CD4-positive, CD25-positive, alpha-beta regulatory T cell (primary cell): ENCODE measurements at regions not wholly inside any gene's neighbourhood (a gene's known extent, or its start where the extent isn't known, plus 50 kb on each side); places are given as distances from the start of the nearest gene placed in this dataset.
"Not testable (repeated sequence)": the region's sequence is repeated elsewhere in the genome, so short reads cannot be mapped to it uniquely, and the experiment has no call there.

ENCODE experiments used
- ATAC-seq, 2 donors: fragments of 150-1000 bp; cut with Tn5 transposase; one replicate each; pipeline ENCODE4 v1.10.0; 2021; ENCODE audit warnings: low read depth in 2 of 2, moderate number of reproducible peaks in 2 of 2, moderate library complexity in 1 of 2
- DNase-seq, 3 donors: peaks; one replicate each; pipeline versions ENCODE4 v3.0.0 to v3.0.0-alpha.2; 2012 to 2022; ENCODE audit warnings: mixed read lengths in 1 of 3
- H3K27ac ChIP-seq: one replicate; pipeline ENCODE4 v1.7.0; 2013; ENCODE audit warnings: mild to moderate bottlenecking, low read length; ENCODE audit not compliant: insufficient read depth, poor library complexity, severe bottlenecking
- H3K27me3 ChIP-seq: one replicate; pipeline ENCODE4 v1.7.0; 2013; ENCODE audit warnings: low read length; ENCODE audit not compliant: control insufficient read depth, insufficient read depth
- H3K36me3 ChIP-seq: one replicate; pipeline ENCODE4 v1.7.0; 2013; ENCODE audit warnings: mild to moderate bottlenecking, low read length, moderate library complexity; ENCODE audit not compliant: control insufficient read depth, insufficient read depth
- H3K4me1 ChIP-seq: 2 replicates; pipeline ENCODE4 v1.7.0; 2013; ENCODE audit warnings: mild to moderate bottlenecking, low read length; ENCODE audit not compliant: insufficient read depth, control insufficient read depth, poor library complexity, severe bottlenecking
- H3K4me3 ChIP-seq: one replicate; pipeline ENCODE4 v1.7.0; 2013; ENCODE audit warnings: low read depth, mild to moderate bottlenecking, low read length, moderate library complexity
- H3K9me3 ChIP-seq, 2 experiments: 1 replicate in 1 of 2; 2 replicates in 1 of 2; pipeline ENCODE4 v1.7.0; 2013; ENCODE audit warnings: low read length in 2 of 2, mild to moderate bottlenecking in 1 of 2, moderate library complexity in 1 of 2; ENCODE audit not compliant: control insufficient read depth in 2 of 2
- H3K27ac Mint-ChIP-seq, 3 donors: one replicate each; pipeline ENCODE4 v1.8.0; 2020 to 2022; ENCODE audit warnings: mild to moderate bottlenecking in 3 of 3, mixed read lengths in 3 of 3, moderate library complexity in 2 of 3
- H3K27me3 Mint-ChIP-seq: one replicate; pipeline ENCODE4 v1.8.0; 2022; ENCODE audit warnings: mild to moderate bottlenecking, mixed read lengths
- H3K36me3 Mint-ChIP-seq: one replicate; pipeline ENCODE4 v1.8.0; 2020; ENCODE audit warnings: mixed read lengths
- H3K4me1 Mint-ChIP-seq, 4 donors: one replicate each; pipeline ENCODE4 v1.8.0; 2020 to 2022; ENCODE audit warnings: mixed read lengths in 4 of 4, mild to moderate bottlenecking in 1 of 4
- H3K4me3 Mint-ChIP-seq, 4 donors: one replicate each; pipeline ENCODE4 v1.8.0; 2020 to 2022; ENCODE audit warnings: mild to moderate bottlenecking in 4 of 4, mixed read lengths in 4 of 4, moderate library complexity in 3 of 4
- H3K9me3 Mint-ChIP-seq, 7 donors: one replicate each; pipeline ENCODE4 v1.8.0; 2020 to 2022; ENCODE audit warnings: mixed read lengths in 7 of 7, mild to moderate bottlenecking in 3 of 7, moderate library complexity in 2 of 7

DNA sequence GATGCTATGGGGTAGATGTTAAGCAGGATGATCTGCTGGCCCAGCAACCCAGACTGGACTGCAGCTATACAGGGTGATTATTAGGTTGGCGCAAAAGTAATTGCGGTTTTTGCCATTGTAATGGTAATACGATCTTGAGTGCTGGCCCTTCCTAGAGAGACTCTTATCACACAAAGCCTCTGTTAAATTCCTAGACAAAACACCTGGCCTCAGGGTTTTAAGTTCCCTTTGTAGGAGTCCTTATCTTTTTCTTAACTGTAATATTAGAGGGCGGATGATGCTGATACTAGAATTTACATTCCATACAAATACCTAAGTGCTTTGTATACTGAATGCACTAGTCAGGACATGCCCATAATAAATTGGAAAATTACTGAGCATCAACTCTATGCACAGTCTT lies 222.2 kb downstream of the NDUFS4 start:
- Mint-ChIP-seq H3K36me3 (no peaks in the 10 kb centered on the region), H3K27ac (no peak overlapping the region), H3K4me1 (peaks cover 0 to 2% (median 0%) of the 10 kb centered on the region in 4 donors), H3K4me3 (no peak overlapping the region), H3K9me3 (peaks cover 0 to 5% (median 0%) of the 10 kb centered on the region in 7 donors), H3K27me3 (no peaks in the 10 kb centered on the region)
- Histone ChIP-seq H3K27ac (no peak overlapping the region), H3K9me3 (no peaks in the 10 kb centered on the region), H3K4me1 (no peaks in the 10 kb centered on the region), H3K4me3 (no peak overlapping the region), H3K27me3 (no peaks in the 10 kb centered on the region), H3K36me3 (no peaks in the 10 kb centered on the region)
- DNase-seq (no peak), ATAC-seq (no peak)

DNA sequence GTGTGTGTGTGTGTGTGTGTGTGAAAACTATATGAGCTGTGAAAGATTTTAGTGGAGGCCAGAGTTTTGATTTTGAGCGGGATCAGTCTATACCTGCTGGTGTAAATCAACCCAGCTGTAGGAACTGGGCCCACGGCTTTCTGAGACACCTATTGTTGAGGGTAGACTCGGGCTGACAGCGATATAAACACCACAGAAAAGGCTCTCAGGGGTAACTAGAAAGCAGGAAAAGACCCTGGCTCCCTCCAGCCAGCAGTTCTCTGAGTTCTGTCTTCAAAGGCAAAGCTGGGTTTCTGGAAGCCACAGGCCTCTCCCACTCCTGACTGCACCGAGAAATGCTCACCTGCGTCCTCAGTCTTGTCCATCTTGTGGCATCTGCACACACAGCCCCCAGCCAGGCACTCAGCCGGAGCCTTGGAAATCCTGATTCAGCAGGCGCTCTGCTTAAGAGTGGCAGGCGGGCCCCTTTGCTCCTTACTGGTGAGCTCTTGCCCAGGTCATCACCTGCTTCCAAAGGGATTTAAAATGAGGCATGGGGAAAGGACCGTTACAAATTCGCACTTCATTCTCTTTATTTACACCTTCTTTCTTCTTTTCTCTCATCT lies 223.3 kb downstream of the NDUFS4 start:
- DNase-seq, result no peak
- Histone ChIP-seq H3K36me3 (no peaks in the 10 kb centered on the region), H3K27me3 (no peaks in the 10 kb centered on the region), H3K9me3 (no peaks in the 10 kb centered on the region), H3K27ac (no peak overlapping the region), H3K4me1 (no peaks in the 10 kb centered on the region), H3K4me3 (no peak overlapping the region)
- Mint-ChIP-seq H3K4me3 (no peak overlapping the region), H3K9me3 (peaks cover 0 to 6% (median 4%) of the 10 kb centered on the region in 7 donors), H3K4me1 (peaks cover 0 to 2% (median 0%) of the 10 kb centered on the region in 4 donors), H3K27ac (no peak overlapping the region), H3K36me3 (no peaks in the 10 kb centered on the region), H3K27me3 (no peaks in the 10 kb centered on the region)
- ATAC-seq, result no peak

DNA sequence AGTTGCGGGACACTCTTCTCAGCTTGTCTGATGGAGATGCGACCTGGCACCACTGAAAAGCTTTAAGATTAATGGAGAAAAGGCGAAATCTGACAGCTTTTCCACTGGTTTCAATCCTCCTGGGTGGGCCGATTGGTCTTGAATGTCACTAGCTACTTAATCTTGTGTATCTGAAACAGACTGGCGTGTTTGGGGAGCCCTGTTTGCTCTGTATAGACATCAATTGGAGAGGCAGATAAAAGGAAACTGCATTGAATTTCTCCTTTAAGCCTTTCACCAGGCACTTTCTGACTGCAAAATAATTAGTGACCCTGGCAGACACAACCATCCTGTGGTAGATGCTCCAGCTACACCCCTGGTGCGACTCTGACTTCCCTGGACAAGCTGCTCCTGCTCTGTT lies 224.2 kb downstream of the NDUFS4 start:
- no peak overlapping the region for H3K27ac Mint-ChIP-seq
- H3K36me3 ChIP-seq, result no peaks in the 10 kb centered on the region
- H3K27ac ChIP-seq, result no peak overlapping the region
- peaks cover 0 to under 1% (median 0%) of the 10 kb centered on the region in 4 donors for H3K4me1 Mint-ChIP-seq
- no peak for ATAC-seq
- H3K4me3 Mint-ChIP-seq, result no peak overlapping the region
- no peaks in the 10 kb centered on the region for H3K27me3 Mint-ChIP-seq
- H3K9me3 Mint-ChIP-seq, result peaks cover 0 to 8% (median 4%) of the 10 kb centered on the region in 7 donors
- no peaks in the 10 kb centered on the region for H3K36me3 Mint-ChIP-seq
- no peaks in the 10 kb centered on the region for H3K9me3 ChIP-seq
- no peaks in the 10 kb centered on the region for H3K27me3 ChIP-seq
- no peak overlapping the region for H3K4me3 ChIP-seq
- no peaks in the 10 kb centered on the region for H3K4me1 ChIP-seq
- no peak for DNase-seq

DNA sequence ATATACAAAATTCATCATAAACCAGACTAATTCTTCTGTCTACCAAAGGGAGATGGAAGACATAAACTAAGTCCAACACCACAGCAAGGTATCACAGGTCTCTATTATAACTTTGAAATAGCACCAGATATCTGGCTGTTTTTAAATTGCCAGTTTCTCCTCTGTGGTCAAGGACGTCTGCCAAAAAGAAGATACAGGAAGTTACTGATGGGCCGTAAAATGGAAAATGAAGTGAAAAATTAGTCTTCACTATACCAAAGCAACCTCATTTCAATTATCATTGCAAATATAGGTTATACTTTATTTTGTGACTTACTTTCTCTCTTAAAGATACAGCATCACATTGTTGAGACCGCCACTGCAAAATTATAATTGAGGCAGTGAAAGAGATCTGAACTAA lies 225.5 kb downstream of the NDUFS4 start:
- no peak overlapping the region for H3K27ac ChIP-seq
- H3K4me1 Mint-ChIP-seq, result no peaks in the 10 kb centered on the region
- no peak overlapping the region for H3K4me3 Mint-ChIP-seq
- H3K27me3 ChIP-seq, result no peaks in the 10 kb centered on the region
- H3K4me1 ChIP-seq, result no peaks in the 10 kb centered on the region
- H3K9me3 Mint-ChIP-seq, result peaks cover 0 to 8% (median 4%) of the 10 kb centered on the region in 7 donors
- H3K9me3 ChIP-seq, result no peaks in the 10 kb centered on the region
- H3K4me3 ChIP-seq, result no peak overlapping the region
- H3K36me3 Mint-ChIP-seq, result no peaks in the 10 kb centered on the region
- ATAC-seq (no peak), DNase-seq (no peak)
- no peak overlapping the region for H3K27ac Mint-ChIP-seq
- H3K27me3 Mint-ChIP-seq, result no peaks in the 10 kb centered on the region
- H3K36me3 ChIP-seq, result no peaks in the 10 kb centered on the region

DNA sequence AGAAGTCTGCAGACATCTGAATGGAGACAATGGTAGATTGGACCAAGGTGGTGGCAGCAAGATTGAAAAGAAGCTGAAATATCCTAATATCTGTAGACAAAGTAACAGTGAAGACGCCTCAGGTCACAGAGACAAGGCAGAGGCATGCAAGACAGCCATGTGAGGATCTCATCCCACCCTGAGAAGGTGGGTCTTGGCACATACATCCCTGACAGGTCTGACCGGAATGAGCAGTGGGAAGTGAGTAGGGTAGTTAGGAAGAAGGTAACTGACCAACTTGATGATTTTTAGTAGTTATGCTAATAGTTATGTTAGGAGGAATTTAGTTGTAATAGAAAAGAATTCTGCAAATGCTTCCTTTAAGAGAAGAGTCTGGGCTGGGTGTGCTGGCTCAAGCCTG lies 229.6 kb downstream of the NDUFS4 start:
- Histone ChIP-seq H3K4me3 (no peak overlapping the region), H3K36me3 (no peaks in the 10 kb centered on the region), H3K4me1 (no peaks in the 10 kb centered on the region), H3K27ac (no peak overlapping the region), H3K27me3 (no peaks in the 10 kb centered on the region), H3K9me3 (no peaks in the 10 kb centered on the region)
- no peaks in the 10 kb centered on the region for H3K27me3 Mint-ChIP-seq
- H3K9me3 Mint-ChIP-seq, result peaks cover 0 to 8% (median 4%) of the 10 kb centered on the region in 7 donors
- no peaks in the 10 kb centered on the region for H3K36me3 Mint-ChIP-seq
- no peak overlapping the region for H3K27ac Mint-ChIP-seq
- no peaks in the 10 kb centered on the region for H3K4me1 Mint-ChIP-seq
- no peak overlapping the region for H3K4me3 Mint-ChIP-seq
- no peak for DNase-seq
- ATAC-seq, result no peak

DNA sequence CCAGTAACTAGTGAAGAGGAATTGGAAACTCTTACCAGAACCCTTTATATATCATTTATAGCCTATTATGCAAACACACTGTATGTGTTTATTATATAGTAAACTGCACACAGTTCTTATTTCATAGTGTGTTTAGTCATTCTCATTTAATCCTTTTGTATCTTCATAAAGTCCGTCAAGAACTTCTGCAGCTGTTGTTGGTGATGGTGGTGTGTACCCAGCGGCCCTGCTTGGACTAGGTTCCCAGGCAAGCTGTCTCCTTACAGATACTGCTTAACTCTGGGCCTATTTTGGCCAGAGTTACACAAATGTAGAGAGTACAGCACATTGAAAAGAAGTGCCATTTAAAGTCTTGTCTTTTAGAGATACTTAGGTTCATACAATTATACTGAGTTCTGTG lies 231.9 kb downstream of the NDUFS4 start:
- Mint-ChIP-seq H3K9me3 (peaks cover 0 to 8% (median 3%) of the 10 kb centered on the region in 7 donors), H3K4me3 (no peak overlapping the region), H3K4me1 (no peaks in the 10 kb centered on the region), H3K27ac (no peak overlapping the region), H3K27me3 (no peaks in the 10 kb centered on the region), H3K36me3 (no peaks in the 10 kb centered on the region)
- H3K36me3 ChIP-seq, result no peaks in the 10 kb centered on the region
- no peaks in the 10 kb centered on the region for H3K27me3 ChIP-seq
- H3K9me3 ChIP-seq, result no peaks in the 10 kb centered on the region
- ATAC-seq, result no peak
- no peak overlapping the region for H3K4me3 ChIP-seq
- H3K4me1 ChIP-seq, result no peaks in the 10 kb centered on the region
- DNase-seq, result no peak
- H3K27ac ChIP-seq, result no peak overlapping the region

DNA sequence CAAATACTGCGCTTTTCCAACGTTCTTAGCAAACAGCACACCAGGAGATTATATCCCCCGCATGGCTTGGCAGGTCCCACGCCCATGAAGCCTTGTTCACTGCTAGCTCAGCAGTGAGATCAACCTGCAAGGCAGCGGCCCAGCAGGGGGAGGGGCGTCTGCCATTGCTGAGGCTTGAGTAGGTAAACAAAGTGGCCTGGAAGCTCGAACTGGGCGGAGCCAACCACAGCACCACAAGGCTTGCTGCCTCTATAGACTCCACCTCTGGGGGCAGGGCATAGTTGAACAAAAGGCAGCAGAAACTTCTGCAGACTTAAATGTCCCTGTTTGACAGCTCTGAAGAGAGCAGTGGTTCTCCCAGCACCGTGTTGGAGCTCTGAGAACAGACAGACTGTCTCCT lies 239.2 kb downstream of the NDUFS4 start:
- not testable (repeated sequence) for H3K4me1 ChIP-seq, H3K4me3 ChIP-seq, H3K9me3 ChIP-seq, H3K27me3 ChIP-seq, H3K27ac Mint-ChIP-seq, H3K36me3 ChIP-seq, H3K27me3 Mint-ChIP-seq, ATAC-seq, H3K36me3 Mint-ChIP-seq, H3K27ac ChIP-seq, H3K4me1 Mint-ChIP-seq, H3K4me3 Mint-ChIP-seq, DNase-seq
- peaks cover 0 to 15% (median 1%) of the 10 kb centered on the region in 7 donors for H3K9me3 Mint-ChIP-seq

DNA sequence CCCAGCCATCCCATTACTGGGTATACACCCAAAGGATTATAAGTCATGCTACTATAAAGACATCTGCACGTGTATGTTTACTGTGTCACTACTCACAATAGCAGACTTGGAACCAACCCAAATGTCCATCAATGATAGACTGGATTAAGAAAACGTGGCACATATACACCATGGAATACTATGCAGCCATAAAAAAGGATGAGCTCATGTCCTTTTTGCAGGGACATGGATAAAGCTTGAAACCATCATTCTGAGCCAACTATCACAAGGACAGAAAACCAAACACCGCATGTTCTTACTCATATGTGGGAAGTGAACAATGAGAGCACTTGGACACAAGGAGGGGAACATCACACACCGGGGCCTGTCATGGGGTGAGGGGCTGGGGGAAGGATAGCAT lies 248.0 kb downstream of the NDUFS4 start:
- not testable (repeated sequence) for H3K27ac ChIP-seq, H3K4me3 Mint-ChIP-seq, H3K9me3 Mint-ChIP-seq, H3K27ac Mint-ChIP-seq, H3K27me3 Mint-ChIP-seq, H3K36me3 ChIP-seq, ATAC-seq, H3K36me3 Mint-ChIP-seq, H3K27me3 ChIP-seq, H3K4me3 ChIP-seq, H3K4me1 ChIP-seq, H3K9me3 ChIP-seq, DNase-seq, H3K4me1 Mint-ChIP-seq
